Muscle layer of duodenum (tissue), 2 donors: ENCODE measurements at regions not wholly inside any gene's neighbourhood (a gene's known extent, or its start where the extent isn't known, plus 50 kb on each side); places are given as distances from the start of the nearest gene placed in this dataset.

Experiments
- H3K27ac ChIP-seq: one replicate; pipeline ENCODE4 v1.7.0; 2013; ENCODE audit warnings: mild to moderate bottlenecking, low read length
- H3K27me3 ChIP-seq: one replicate; pipeline ENCODE4 v1.7.0; 2013; ENCODE audit warnings: low read depth, mild to moderate bottlenecking, control low read depth, low read length
- H3K36me3 ChIP-seq, 2 donors: one replicate each; pipeline ENCODE4 v1.7.0; 2013; ENCODE audit warnings: low read length in 2 of 2, control low read depth in 1 of 2, mild to moderate bottlenecking in 1 of 2; ENCODE audit not compliant: insufficient read depth in 2 of 2, control insufficient read depth in 1 of 2
- H3K4me1 ChIP-seq, 2 donors: one replicate each; pipeline ENCODE4 v1.7.0; 2013; ENCODE audit warnings: low read length in 2 of 2, mild to moderate bottlenecking in 2 of 2, control low read depth in 1 of 2, moderate library complexity in 1 of 2; ENCODE audit not compliant: insufficient read depth in 2 of 2, control insufficient read depth in 1 of 2
- H3K4me3 ChIP-seq, 2 donors: one replicate each; pipeline ENCODE4 v1.7.0; 2013; ENCODE audit warnings: low read length in 2 of 2, low read depth in 1 of 2, mild to moderate bottlenecking in 1 of 2
- H3K9me3 ChIP-seq, 2 donors: one replicate each; pipeline ENCODE4 v1.7.0; 2013; ENCODE audit warnings: low read length in 2 of 2, control low read depth in 1 of 2, mild to moderate bottlenecking in 1 of 2; ENCODE audit not compliant: control insufficient read depth in 1 of 2
- donor health status: healthy.

GRCh38 chr3:14283092-14283812 lies 104.6 kb downstream of the LSM3 start:
- Histone ChIP-seq H3K27ac (no peak overlapping the region), H3K9me3 (no peaks in the 10 kb centered on the region), H3K4me3 (no peak overlapping the region), H3K36me3 (no peaks in the 10 kb centered on the region), H3K27me3 (no peaks in the 10 kb centered on the region), H3K4me1 (no peaks in the 10 kb centered on the region)

- Histone ChIP-seq H3K27me3 (no peaks in the 10 kb centered on the region), H3K4me3 (no peak overlapping the region), H3K9me3 (no peaks in the 10 kb centered on the region), H3K27ac (no peak overlapping the region), H3K36me3 (no peaks in the 10 kb centered on the region), H3K4me1 (no peaks in the 10 kb centered on the region)
Observed at GRCh38 chr3:14283813-14284438, 105.3 kb downstream of the LSM3 start.

- Histone ChIP-seq H3K27me3 (no peaks in the 10 kb centered on the region), H3K36me3 (no peaks in the 10 kb centered on the region), H3K4me1 (peaks cover under 1 to 4% of the 10 kb centered on the region in 2 donors), H3K27ac (no peak overlapping the region), H3K4me3 (no peak overlapping the region), H3K9me3 (no peaks in the 10 kb centered on the region)
Observed at GRCh38 chr3:14284694-14285547, 106.3 kb downstream of the LSM3 start.

GRCh38 chr3:14285548-14285925 lies 106.9 kb downstream of the LSM3 start:
- no peaks in the 10 kb centered on the region for H3K36me3 ChIP-seq
- peaks cover 3 to 8% of the 10 kb centered on the region in 2 donors for H3K4me1 ChIP-seq
- no peak overlapping the region for H3K4me3 ChIP-seq
- H3K9me3 ChIP-seq, result no peaks in the 10 kb centered on the region
- no peaks in the 10 kb centered on the region for H3K27me3 ChIP-seq
- H3K27ac ChIP-seq, result no peak overlapping the region

GRCh38 chr3:14286887-14287500 lies 108.4 kb downstream of the LSM3 start:
- H3K27ac ChIP-seq, result no peak overlapping the region

GRCh38 chr3:14288177-14288788 lies 109.7 kb downstream of the LSM3 start:
- Histone ChIP-seq H3K9me3 (no peaks in the 10 kb centered on the region), H3K4me1 (peaks cover 3 to 10% of the 10 kb centered on the region in 2 donors), H3K36me3 (no peaks in the 10 kb centered on the region), H3K4me3 (no peak overlapping the region), H3K27me3 (no peaks in the 10 kb centered on the region), H3K27ac (no peak overlapping the region)

More at GRCh38 chr3:14286887-14287500, 108.4 kb downstream of the LSM3 start:
- peaks cover 3 to 10% of the 10 kb centered on the region in 2 donors for H3K4me1 ChIP-seq
- no peaks in the 10 kb centered on the region for H3K27me3 ChIP-seq
- no peak overlapping the region for H3K4me3 ChIP-seq
- no peaks in the 10 kb centered on the region for H3K36me3 ChIP-seq
- H3K9me3 ChIP-seq, result no peaks in the 10 kb centered on the region

- Histone ChIP-seq H3K36me3 (no peaks in the 10 kb centered on the region), H3K27ac (no peak overlapping the region), H3K4me1 (peaks cover 3 to 10% of the 10 kb centered on the region in 2 donors), H3K9me3 (no peaks in the 10 kb centered on the region), H3K4me3 (no peak overlapping the region), H3K27me3 (no peaks in the 10 kb centered on the region)
Observed at GRCh38 chr3:14288833-14289451, 110.3 kb downstream of the LSM3 start.

- H3K4me3 ChIP-seq, result no peak overlapping the region
- peaks cover 3 to 10% of the 10 kb centered on the region in 2 donors for H3K4me1 ChIP-seq
- H3K9me3 ChIP-seq, result no peaks in the 10 kb centered on the region
- peak overlapping the region; percentile 53 for H3K27ac ChIP-seq
- H3K27me3 ChIP-seq, result no peaks in the 10 kb centered on the region
- H3K36me3 ChIP-seq, result no peaks in the 10 kb centered on the region
Observed at GRCh38 chr3:14289590-14290461, 111.2 kb downstream of the LSM3 start.

- Histone ChIP-seq H3K36me3 (no peaks in the 10 kb centered on the region), H3K27me3 (no peaks in the 10 kb centered on the region), H3K9me3 (no peaks in the 10 kb centered on the region), H3K4me3 (no peak overlapping the region), H3K27ac (peak overlapping the region; percentile 53), H3K4me1 (peaks cover 3 to 10% of the 10 kb centered on the region in 2 donors)
Observed at GRCh38 chr3:14290631-14291385, 111.6 kb upstream of the SLC6A6 start.
